ENCODE measurements at regions not wholly inside any gene's neighbourhood (a gene's known extent, or its start where the extent isn't known, plus 50 kb on each side); places are given as distances from the start of the nearest gene placed in this dataset.

DNA sequence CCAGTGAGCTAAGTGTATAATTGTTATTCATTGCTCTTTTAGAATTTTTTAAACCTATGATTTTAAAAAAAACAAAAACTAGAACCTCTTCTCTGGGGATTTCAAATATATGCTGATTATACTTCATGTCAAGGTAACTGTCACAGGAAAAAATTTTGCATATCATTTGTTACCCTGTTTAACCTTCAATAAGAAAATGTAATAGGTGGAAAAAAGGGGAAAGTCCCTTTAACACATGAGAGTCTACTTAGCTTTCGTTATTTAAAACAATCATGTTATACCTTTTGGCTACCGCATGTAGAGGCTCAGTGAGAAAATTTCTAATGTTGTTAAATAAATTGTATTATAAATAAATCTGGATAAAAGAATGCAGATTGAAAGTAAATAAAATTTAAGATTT, 190.1 kb upstream of the AKR1E2 start:
- H3K27me3 Mint-ChIP-seq (ENCODE audit: unreplicated experiment) = no peaks in the 10 kb centered on the region
- H3K4me1 Mint-ChIP-seq (ENCODE audit: unreplicated experiment) = no peaks in the 10 kb centered on the region
- TF ChIP-seq, protein P1, sequence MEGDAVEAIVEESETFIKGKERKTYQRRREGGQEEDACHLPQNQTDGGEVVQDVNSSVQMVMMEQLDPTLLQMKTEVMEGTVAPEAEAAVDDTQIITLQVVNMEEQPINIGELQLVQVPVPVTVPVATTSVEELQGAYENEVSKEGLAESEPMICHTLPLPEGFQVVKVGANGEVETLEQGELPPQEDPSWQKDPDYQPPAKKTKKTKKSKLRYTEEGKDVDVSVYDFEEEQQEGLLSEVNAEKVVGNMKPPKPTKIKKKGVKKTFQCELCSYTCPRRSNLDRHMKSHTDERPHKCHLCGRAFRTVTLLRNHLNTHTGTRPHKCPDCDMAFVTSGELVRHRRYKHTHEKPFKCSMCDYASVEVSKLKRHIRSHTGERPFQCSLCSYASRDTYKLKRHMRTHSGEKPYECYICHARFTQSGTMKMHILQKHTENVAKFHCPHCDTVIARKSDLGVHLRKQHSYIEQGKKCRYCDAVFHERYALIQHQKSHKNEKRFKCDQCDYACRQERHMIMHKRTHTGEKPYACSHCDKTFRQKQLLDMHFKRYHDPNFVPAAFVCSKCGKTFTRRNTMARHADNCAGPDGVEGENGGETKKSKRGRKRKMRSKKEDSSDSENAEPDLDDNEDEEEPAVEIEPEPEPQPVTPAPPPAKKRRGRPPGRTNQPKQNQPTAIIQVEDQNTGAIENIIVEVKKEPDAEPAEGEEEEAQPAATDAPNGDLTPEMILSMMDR (IDR thresholded peaks at IDR 0.05; ENCODE audit: unreplicated experiment) = no peak
- no peak overlapping the region for H3K4me3 Mint-ChIP-seq (ENCODE audit: unreplicated experiment)
- H3K36me3 Mint-ChIP-seq (ENCODE audit: low read depth, unreplicated experiment) = no peaks in the 10 kb centered on the region
- H3K27ac Mint-ChIP-seq (ENCODE audit: unreplicated experiment) = no peak overlapping the region
- no peaks in the 10 kb centered on the region for H3K9me3 Mint-ChIP-seq (ENCODE audit: unreplicated experiment)
- no peak for DNase-seq (ENCODE audit: low spot score)

DNA sequence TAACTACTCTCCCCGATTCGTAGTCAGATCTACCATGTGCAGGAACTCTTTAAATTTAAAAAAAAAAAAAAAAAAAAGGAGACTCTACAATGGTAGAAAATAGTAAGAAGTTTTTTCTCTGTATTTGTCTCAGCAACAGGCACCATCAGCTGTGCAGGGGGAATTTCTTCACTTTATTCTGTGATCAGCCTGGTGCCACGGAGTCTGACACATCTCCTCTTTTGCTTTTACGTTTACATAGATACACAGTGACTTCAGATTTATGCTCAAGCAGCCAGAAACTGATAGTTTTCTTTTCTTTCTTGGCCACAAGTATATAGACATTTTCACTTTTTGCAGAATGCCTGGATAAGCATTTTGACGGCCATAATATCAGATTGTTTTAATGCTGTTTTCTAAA, 190.6 kb upstream of the AKR1E2 start:
- H3K27me3 Mint-ChIP-seq (ENCODE audit: unreplicated experiment) = no peaks in the 10 kb centered on the region
- H3K4me3 Mint-ChIP-seq (ENCODE audit: unreplicated experiment) = no peak overlapping the region
- H3K36me3 Mint-ChIP-seq (ENCODE audit: low read depth, unreplicated experiment) = no peaks in the 10 kb centered on the region
- TF ChIP-seq, protein P1 (IDR thresholded peaks at IDR 0.05; ENCODE audit: unreplicated experiment) = no peak
- DNase-seq (ENCODE audit: low spot score) = no peak
- no peak overlapping the region for H3K27ac Mint-ChIP-seq (ENCODE audit: unreplicated experiment)
- H3K9me3 Mint-ChIP-seq (ENCODE audit: unreplicated experiment) = no peaks in the 10 kb centered on the region
- no peaks in the 10 kb centered on the region for H3K4me1 Mint-ChIP-seq (ENCODE audit: unreplicated experiment)

DNA sequence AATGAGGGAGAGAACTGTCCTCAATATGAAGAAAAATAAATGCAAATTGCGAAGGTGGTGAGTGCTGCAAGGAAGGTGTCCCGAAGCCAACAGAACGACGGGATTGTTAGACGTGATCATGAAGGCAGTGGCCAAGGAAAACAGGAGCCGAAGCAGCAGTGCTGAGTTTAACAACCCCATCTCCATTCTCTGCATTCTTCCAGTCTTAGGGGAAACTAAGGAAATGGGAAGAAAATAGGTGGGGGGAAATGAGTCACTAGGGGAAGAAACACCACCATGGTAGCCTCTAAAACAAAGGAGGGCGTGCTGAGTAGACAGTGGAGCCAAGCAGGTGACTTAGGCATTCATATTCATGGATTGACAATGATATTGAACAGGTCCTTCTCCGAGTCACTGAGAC, 192.2 kb upstream of the AKR1E2 start:
- H3K27ac Mint-ChIP-seq (ENCODE audit: unreplicated experiment) = no peak overlapping the region
- H3K36me3 Mint-ChIP-seq (ENCODE audit: low read depth, unreplicated experiment) = no peaks in the 10 kb centered on the region
- TF ChIP-seq, protein P1 (IDR thresholded peaks at IDR 0.05; ENCODE audit: unreplicated experiment) = no peak
- no peaks in the 10 kb centered on the region for H3K27me3 Mint-ChIP-seq (ENCODE audit: unreplicated experiment)
- H3K4me1 Mint-ChIP-seq (ENCODE audit: unreplicated experiment) = no peaks in the 10 kb centered on the region
- no peaks in the 10 kb centered on the region for H3K9me3 Mint-ChIP-seq (ENCODE audit: unreplicated experiment)
- no peak overlapping the region for H3K4me3 Mint-ChIP-seq (ENCODE audit: unreplicated experiment)
- no peak for DNase-seq (ENCODE audit: low spot score)

DNA sequence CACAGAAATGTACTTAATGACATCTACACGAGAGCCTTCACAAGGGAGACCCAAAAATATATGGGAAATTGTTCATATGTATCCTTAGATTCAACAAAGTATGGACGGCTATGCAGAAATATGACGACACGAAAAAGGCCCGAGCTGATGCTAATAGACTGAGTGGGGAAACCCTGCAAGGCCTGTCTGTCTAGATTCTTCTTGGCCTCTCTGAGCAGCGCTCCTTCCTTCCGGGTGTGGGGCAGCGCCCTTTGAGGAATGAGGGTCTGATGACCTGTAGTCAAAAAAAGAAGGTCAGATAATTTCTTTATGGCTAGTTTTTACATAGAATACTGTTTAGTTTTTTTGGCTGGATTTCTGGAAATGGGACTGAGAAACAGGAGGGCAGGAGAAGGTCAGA, 192.8 kb upstream of the AKR1E2 start:
- no peak overlapping the region for H3K27ac Mint-ChIP-seq (ENCODE audit: unreplicated experiment)
- H3K9me3 Mint-ChIP-seq (ENCODE audit: unreplicated experiment) = no peaks in the 10 kb centered on the region
- no peaks in the 10 kb centered on the region for H3K27me3 Mint-ChIP-seq (ENCODE audit: unreplicated experiment)

DNA sequence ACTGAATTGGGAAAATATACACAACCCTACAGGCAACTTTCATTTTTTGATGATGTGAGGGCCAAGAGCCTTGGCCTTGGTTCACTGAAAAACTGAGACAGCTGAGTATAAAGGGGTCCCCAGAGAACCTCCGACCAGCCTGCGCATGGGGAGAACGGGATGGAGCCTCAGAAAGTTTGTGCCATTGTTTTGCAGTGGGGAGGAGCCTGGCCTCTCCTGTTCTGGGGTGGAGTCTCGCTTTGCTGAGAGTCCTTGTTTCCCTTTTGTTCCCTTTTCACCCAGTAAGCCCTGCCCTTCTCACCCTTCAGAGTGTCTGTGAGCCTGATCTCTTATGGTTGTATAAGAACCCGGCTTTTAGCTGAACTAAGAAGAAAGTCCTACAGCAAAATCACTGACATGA, 193.2 kb upstream of the AKR1E2 start:
- H3K27me3 Mint-ChIP-seq (ENCODE audit: unreplicated experiment) = no peaks in the 10 kb centered on the region
- no peaks in the 10 kb centered on the region for H3K9me3 Mint-ChIP-seq (ENCODE audit: unreplicated experiment)
- H3K36me3 Mint-ChIP-seq (ENCODE audit: low read depth, unreplicated experiment) = peaks cover 1% of the 10 kb centered on the region
- no peak for DNase-seq (ENCODE audit: low spot score)
- TF ChIP-seq, protein P1 (IDR thresholded peaks at IDR 0.05; ENCODE audit: unreplicated experiment) = no peak
- no peak overlapping the region for H3K4me3 Mint-ChIP-seq (ENCODE audit: unreplicated experiment)
- H3K27ac Mint-ChIP-seq (ENCODE audit: unreplicated experiment) = no peak overlapping the region
- H3K4me1 Mint-ChIP-seq (ENCODE audit: unreplicated experiment) = no peaks in the 10 kb centered on the region

More for the DNA sequence above, 192.8 kb upstream of the AKR1E2 start:
- Mint-ChIP-seq H3K36me3 (ENCODE audit: low read depth, unreplicated experiment) (no peaks in the 10 kb centered on the region), H3K4me1 (ENCODE audit: unreplicated experiment) (no peaks in the 10 kb centered on the region), H3K4me3 (ENCODE audit: unreplicated experiment) (no peak overlapping the region)
- DNase-seq (ENCODE audit: low spot score) = no peak
- TF ChIP-seq, protein P1 (IDR thresholded peaks at IDR 0.05; ENCODE audit: unreplicated experiment) = no peak

Measured in endothelial cell (in vitro differentiated cells).